Nephron progenitor cell (in vitro differentiated cells): ENCODE measurements at regions not wholly inside any gene's neighbourhood (a gene's known extent, or its start where the extent isn't known, plus 50 kb on each side); places are given as distances from the start of the nearest gene placed in this dataset.

ENCODE experiments used
- DNase-seq: peaks from one replicate; pipeline ENCODE4 v3.0.0; 2021
- H3K27ac Mint-ChIP-seq: 2 replicates; pipeline ENCODE4 v1.8.0; 2021; ENCODE audit warnings: mild to moderate bottlenecking, moderate library complexity, mixed read lengths
- H3K27me3 Mint-ChIP-seq: 2 replicates; pipeline ENCODE4 v1.8.0; 2021; ENCODE audit warnings: mild to moderate bottlenecking, low read depth, mixed read lengths; ENCODE audit not compliant: poor library complexity
- H3K36me3 Mint-ChIP-seq: 2 replicates; pipeline ENCODE4 v1.8.0; 2021; ENCODE audit warnings: low read depth, mixed read lengths
- H3K4me1 Mint-ChIP-seq: 2 replicates; pipeline ENCODE4 v1.8.0; 2021; ENCODE audit warnings: mixed read lengths
- H3K4me3 Mint-ChIP-seq: 2 replicates; pipeline ENCODE4 v1.8.0; 2021; ENCODE audit warnings: mild to moderate bottlenecking, moderate library complexity, mixed read lengths
- H3K9me3 Mint-ChIP-seq: 2 replicates; pipeline ENCODE4 v1.8.0; 2021; ENCODE audit warnings: mild to moderate bottlenecking, moderate library complexity, mixed read lengths
- TF ChIP-seq, protein P1 (sequence below): fragments of 200-600 bp; sonication (generic); IDR thresholded peaks from 2 replicates; pipeline ENCODE4 v1.5.0; 2021; ENCODE audit warnings: antibody characterized with exemption

DNA sequence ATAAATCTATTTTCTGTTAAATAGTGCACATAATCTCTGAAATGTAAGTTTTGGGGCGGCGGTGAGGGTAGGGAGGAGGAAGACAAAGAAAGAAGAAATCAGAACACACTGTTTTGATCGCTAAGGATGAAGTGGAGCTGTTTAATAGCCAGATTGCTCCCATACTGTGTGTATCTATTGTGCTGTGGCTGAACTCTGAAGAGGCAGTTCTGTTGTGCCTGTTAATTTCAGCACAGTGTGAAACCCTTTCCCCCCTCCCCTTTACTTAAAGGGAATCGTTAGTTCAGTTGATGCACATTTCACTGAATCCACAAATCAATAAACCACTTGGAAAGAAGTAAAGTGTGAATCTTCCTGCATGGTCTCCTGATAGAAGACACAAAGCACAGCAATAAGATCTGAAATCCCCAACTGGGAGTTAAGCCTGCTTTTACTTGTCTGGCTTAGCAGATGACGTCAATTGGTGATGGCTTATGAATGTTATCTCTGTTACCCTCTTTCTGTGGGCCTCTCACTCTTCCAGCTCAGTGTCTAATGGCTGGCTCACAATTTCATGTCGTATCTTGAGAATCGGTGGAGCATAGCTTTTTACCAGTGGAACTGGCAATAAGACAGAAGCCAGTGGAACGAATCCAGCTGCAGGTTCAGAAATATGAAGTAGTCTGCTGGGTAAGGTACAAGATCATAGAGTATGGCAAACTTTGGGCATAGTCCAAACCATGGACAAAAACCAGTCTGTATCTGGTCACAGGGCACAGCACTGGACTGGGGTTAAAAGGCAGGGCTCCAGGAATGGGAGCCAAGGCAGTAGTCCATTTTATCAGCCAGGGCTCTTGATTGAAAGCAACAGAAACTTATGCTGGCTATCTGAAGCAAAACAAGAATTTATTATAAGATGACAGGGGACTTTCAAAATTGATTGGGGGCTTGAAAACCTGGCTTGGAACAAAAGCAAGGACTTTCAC lies 413.5 kb upstream of the SEL1L start:
- no peaks in the 10 kb centered on the region for H3K36me3 Mint-ChIP-seq
- no peak for DNase-seq
- peaks cover 11% of the 10 kb centered on the region for H3K4me1 Mint-ChIP-seq
- TF ChIP-seq, protein P1, sequence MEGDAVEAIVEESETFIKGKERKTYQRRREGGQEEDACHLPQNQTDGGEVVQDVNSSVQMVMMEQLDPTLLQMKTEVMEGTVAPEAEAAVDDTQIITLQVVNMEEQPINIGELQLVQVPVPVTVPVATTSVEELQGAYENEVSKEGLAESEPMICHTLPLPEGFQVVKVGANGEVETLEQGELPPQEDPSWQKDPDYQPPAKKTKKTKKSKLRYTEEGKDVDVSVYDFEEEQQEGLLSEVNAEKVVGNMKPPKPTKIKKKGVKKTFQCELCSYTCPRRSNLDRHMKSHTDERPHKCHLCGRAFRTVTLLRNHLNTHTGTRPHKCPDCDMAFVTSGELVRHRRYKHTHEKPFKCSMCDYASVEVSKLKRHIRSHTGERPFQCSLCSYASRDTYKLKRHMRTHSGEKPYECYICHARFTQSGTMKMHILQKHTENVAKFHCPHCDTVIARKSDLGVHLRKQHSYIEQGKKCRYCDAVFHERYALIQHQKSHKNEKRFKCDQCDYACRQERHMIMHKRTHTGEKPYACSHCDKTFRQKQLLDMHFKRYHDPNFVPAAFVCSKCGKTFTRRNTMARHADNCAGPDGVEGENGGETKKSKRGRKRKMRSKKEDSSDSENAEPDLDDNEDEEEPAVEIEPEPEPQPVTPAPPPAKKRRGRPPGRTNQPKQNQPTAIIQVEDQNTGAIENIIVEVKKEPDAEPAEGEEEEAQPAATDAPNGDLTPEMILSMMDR: no peak
- peaks cover 4% of the 10 kb centered on the region for H3K27me3 Mint-ChIP-seq
- H3K9me3 Mint-ChIP-seq: peaks cover 3% of the 10 kb centered on the region
- no peak overlapping the region for H3K4me3 Mint-ChIP-seq
- H3K27ac Mint-ChIP-seq: peak overlapping the region; percentile 50

DNA sequence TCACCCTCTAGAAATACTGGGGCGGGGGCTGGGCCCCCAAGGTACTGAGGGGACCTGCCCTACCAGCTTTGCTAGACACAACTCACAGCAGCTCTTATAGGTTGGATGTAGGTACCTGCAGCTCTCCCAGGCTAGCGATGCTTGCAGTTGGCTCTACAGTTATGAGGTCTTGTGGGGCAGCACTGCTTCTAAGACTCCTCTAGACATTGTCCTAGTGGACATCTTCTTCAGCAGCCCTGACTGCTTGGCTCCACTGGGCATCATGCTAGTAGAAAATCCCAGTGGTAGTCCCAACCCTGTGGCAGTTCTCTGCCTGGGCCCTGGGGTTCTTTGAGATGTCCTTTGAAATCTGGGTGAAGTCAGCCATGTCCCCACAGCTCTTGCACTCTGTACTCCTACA lies 419.3 kb upstream of the SEL1L start:
- Mint-ChIP-seq H3K36me3 (no peaks in the 10 kb centered on the region), H3K4me1 (no peaks in the 10 kb centered on the region), H3K4me3 (no peak overlapping the region), H3K27ac (no peak overlapping the region), H3K9me3 (peaks cover 9% of the 10 kb centered on the region), H3K27me3 (no peaks in the 10 kb centered on the region)
- no peak for DNase-seq
- TF ChIP-seq, protein P1: no peak

DNA sequence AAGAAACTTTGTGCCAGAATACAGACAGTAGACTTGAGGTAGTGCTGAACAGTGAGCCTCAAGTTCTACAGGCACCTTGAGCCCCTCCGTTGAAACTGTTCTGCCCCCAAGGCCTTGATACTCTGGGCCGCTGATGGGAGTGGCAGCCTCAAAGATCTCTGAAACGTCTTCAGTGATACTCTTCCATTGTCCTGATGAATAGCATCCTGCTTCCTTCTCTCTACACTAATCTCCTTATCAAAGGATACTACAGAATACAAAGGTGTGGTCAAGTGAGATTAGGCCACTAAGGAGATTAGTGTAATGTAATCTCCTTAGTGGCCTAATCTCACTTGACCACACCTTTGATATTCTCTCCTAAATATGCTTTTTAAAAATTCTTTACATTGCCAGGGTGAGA lies 419.8 kb upstream of the SEL1L start:
- Mint-ChIP-seq H3K27ac (no peak overlapping the region), H3K9me3 (peaks cover 12% of the 10 kb centered on the region), H3K27me3 (no peaks in the 10 kb centered on the region), H3K36me3 (no peaks in the 10 kb centered on the region), H3K4me3 (no peak overlapping the region), H3K4me1 (no peaks in the 10 kb centered on the region)
- TF ChIP-seq, protein P1: no peak
- DNase-seq: no peak

DNA sequence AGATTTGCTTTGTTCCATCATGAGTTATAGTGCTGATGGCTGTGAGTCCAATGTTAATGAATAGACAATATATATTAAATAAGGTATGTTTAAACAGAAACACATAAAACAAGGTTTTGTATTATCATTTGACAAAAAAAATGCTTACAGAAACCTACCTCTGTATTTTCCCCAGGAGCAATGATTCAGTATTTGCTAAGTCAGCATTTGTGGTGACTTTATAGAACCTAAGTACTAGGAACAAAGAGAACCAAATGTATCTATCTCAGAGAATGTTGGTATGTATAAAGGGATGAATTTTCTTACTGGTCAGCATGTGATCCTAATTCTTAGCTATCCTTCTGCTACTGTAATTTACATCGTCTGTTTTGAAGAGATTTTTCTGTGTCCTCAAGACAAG lies 421.5 kb upstream of the SEL1L start:
- H3K27me3 Mint-ChIP-seq: no peaks in the 10 kb centered on the region
- no peak for DNase-seq
- no peaks in the 10 kb centered on the region for H3K36me3 Mint-ChIP-seq
- peaks cover 16% of the 10 kb centered on the region for H3K9me3 Mint-ChIP-seq
- TF ChIP-seq, protein P1: no peak
- no peak overlapping the region for H3K4me3 Mint-ChIP-seq
- no peaks in the 10 kb centered on the region for H3K4me1 Mint-ChIP-seq
- no peak overlapping the region for H3K27ac Mint-ChIP-seq

DNA sequence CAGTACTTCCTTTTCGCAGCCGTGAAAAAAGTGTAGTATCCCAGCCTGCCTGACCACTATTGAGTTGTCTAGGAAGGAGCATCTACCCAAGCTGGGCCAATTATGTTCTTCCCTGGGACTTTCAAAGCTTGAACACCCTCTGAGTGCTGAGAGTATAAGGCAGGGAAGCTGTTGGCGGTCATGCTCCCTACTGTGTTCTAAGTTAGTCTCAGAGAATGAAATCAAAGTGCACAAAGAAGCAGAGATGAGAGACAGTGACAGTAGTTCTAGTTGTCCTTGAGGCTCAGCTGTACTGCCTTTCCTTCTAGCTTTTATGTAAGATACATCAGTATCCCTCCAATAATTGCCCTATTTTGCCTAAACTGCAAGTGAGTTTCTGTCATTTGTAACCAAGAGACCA lies 427.1 kb upstream of the SEL1L start:
- H3K4me1 Mint-ChIP-seq: no peaks in the 10 kb centered on the region
- no peaks in the 10 kb centered on the region for H3K36me3 Mint-ChIP-seq
- H3K4me3 Mint-ChIP-seq: no peak overlapping the region
- peaks cover 19% of the 10 kb centered on the region for H3K9me3 Mint-ChIP-seq
- TF ChIP-seq, protein P1: no peak
- DNase-seq: no peak
- no peak overlapping the region for H3K27ac Mint-ChIP-seq
- no peaks in the 10 kb centered on the region for H3K27me3 Mint-ChIP-seq

DNA sequence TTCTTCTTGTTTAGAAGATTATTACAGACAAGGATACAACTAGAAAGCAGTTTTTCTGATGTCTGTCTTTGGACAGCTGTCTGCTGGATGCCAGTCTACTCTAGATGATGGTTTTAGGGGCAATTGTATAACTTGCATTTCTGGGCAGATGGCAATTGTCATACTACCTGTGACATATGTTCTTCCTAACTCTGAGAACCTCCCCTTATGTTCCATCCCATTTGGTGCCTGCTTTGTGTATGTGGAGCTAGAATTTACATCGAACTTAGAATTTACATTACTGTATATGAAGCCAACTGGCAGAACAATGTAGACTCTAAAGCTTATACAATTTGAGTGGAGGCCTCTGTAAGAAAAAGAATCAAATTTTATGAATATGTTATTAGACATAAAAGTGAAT lies 430.2 kb upstream of the SEL1L start:
- Mint-ChIP-seq H3K4me3 (no peak overlapping the region), H3K27ac (no peak overlapping the region), H3K36me3 (no peaks in the 10 kb centered on the region), H3K9me3 (peaks cover 44% of the 10 kb centered on the region), H3K27me3 (no peaks in the 10 kb centered on the region), H3K4me1 (no peaks in the 10 kb centered on the region)
- no peak for DNase-seq
- TF ChIP-seq, protein P1: no peak
